ENCODE measurements at regions not wholly inside any gene's neighbourhood (a gene's known extent, or its start where the extent isn't known, plus 50 kb on each side); places are given as distances from the start of the nearest gene placed in this dataset.
A peak's percentile ranks its signal among the peaks of the same experiment; 100 is the strongest.

DNA sequence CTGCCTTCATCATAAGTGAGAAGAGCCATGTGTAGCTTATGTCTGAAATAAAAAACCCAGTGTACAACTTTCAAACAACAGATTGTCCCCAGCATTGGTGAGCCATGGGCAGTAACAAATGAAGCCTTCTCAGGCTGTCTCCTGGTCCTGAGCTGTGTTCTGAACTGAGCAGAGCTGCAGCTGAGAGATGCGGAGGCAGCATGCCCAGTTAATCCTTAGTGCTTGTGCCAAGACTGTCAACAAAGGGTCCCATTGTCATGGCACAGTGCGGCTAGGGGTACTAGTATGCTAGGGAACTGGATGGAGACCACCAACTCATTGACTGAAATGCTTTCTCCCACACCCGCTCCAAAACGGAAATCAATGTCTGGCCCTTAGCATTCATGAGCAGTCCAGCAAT lies 154.3 kb downstream of the RMST start:
- no peak overlapping the region for H3K4me3 Mint-ChIP-seq
- CTCF ChIA-PET: no interaction called here
- no peaks in the 10 kb centered on the region for H3K27me3 ChIP-seq (ENCODE audit: control insufficient read depth in 2 of 2, insufficient read depth in 2 of 2, low read length in 2 of 2)

DNA sequence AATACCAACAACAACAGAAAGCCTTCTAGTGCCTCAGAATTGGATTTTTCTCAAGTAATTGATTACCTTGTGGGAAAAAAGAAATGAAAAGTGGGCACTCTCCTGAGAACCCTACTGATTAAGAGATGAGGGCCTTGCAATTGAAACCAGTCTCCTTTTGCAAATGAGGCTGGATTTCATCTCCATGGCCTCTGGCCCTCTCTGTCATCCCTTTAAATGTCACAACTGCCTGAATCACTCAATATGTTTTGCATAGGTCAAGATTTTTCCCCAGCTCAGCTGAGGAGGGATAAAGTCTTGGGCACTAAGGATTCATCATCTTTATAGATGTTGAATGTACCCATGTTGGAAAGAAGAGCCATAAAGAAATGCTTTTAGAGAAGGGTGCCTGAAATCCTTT lies 166.4 kb downstream of the RMST start:
- H3K9me3 ChIP-seq (ENCODE audit: control insufficient read depth in 2 of 3, low read length in 3 of 3): no peaks in the 10 kb centered on the region
- H3K27me3 ChIP-seq (ENCODE audit: control insufficient read depth in 2 of 2, insufficient read depth in 2 of 2, low read length in 2 of 2): no peaks in the 10 kb centered on the region
- Mint-ChIP-seq H3K9me3 (peaks cover 0 to 13% (median 0%) of the 10 kb centered on the region in 11 donors), H3K27me3 (no peaks in the 10 kb centered on the region), H3K36me3 (no peaks in the 10 kb centered on the region), H3K4me3 (no peak overlapping the region), H3K27ac (peak overlapping the region in 1 of 9 donors; percentile 53), H3K4me1 (no peaks in the 10 kb centered on the region)
- no peak overlapping the region for H3K27ac ChIP-seq (ENCODE audit: low read depth, low read length)
- intact Hi-C loops (cut with micrococcal nuclease): no loop called here
- no peaks in the 10 kb centered on the region for H3K36me3 ChIP-seq (ENCODE audit: control insufficient read depth in 2 of 3, insufficient read depth in 3 of 3, low read length in 3 of 3)
- ChIA-PET POLR2A (no interaction called here), CTCF (no interaction called here)
- ATAC-seq (no peak), DNase-seq (no peak)
- no peaks in the 10 kb centered on the region for H3K4me1 ChIP-seq (ENCODE audit: control insufficient read depth in 2 of 2, insufficient read depth in 2 of 2, low read length in 2 of 2)
- H3K4me3 ChIP-seq (ENCODE audit: low read length): no peak overlapping the region

More for the DNA sequence above, 154.3 kb downstream of the RMST start:
- H3K27ac ChIP-seq (ENCODE audit: low read depth, low read length): no peak overlapping the region
- H3K4me1 ChIP-seq (ENCODE audit: control insufficient read depth in 2 of 2, insufficient read depth in 2 of 2, low read length in 2 of 2): no peaks in the 10 kb centered on the region
- intact Hi-C loops (cut with micrococcal nuclease): no loop called here
- H3K9me3 Mint-ChIP-seq: peaks cover 1 to 19% (median 5%) of the 10 kb centered on the region in 11 donors
- no peaks in the 10 kb centered on the region for H3K36me3 Mint-ChIP-seq
- ATAC-seq (no peak), DNase-seq (no peak)
- no peaks in the 10 kb centered on the region for H3K4me1 Mint-ChIP-seq
- H3K27me3 Mint-ChIP-seq: no peaks in the 10 kb centered on the region
- no peak overlapping the region for H3K27ac Mint-ChIP-seq
- POLR2A ChIA-PET: no interaction called here
- no peaks in the 10 kb centered on the region for H3K36me3 ChIP-seq (ENCODE audit: control insufficient read depth in 2 of 3, insufficient read depth in 3 of 3, low read length in 3 of 3)
- H3K4me3 ChIP-seq (ENCODE audit: low read length): no peak overlapping the region
- H3K9me3 ChIP-seq (ENCODE audit: control insufficient read depth in 2 of 3, low read length in 3 of 3): no peaks in the 10 kb centered on the region

DNA sequence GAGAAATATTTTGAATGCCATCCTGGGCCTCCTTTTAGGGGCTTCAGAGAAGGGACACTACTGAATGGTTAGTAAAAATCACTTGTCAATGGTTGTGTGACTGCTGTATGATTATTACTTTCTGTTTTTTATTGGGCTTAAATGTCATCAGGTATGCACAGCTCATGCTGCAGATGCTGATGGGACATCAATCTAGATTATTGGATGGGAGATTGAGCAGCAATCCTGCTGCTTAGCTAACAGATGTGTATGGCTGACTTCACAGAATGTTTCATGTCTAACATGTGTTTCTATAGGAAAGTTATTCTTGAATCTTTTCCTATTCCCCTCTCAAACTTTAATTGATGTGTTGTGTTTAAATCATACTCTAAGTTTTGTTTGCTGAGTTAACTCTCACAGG lies 166.8 kb downstream of the RMST start:
- no peak overlapping the region for H3K4me3 ChIP-seq (ENCODE audit: low read length)
- H3K4me1 Mint-ChIP-seq: no peaks in the 10 kb centered on the region

DNA sequence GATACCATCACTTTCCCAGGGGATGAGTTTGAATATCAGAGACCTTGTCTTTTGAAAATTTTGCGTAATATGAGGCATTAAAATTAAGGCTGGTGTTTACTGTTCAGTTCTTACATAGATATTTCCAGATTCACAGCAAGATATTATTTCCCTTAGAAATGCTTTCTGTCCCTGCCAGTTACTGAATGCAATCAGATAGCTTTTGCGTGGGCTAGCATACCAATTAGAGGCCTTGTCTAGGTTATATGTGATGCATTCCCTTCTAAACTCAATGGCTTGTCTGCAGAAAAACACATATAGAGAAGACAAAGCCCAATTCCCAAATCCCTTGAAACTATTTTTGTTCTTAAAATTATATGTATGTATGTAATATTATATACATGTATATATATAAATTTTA lies 167.8 kb downstream of the RMST start:
- ChIA-PET CTCF (no interaction called here), POLR2A (no interaction called here)
- peaks cover 0 to 14% (median 0%) of the 10 kb centered on the region in 11 donors for H3K9me3 Mint-ChIP-seq
- H3K27me3 ChIP-seq (ENCODE audit: control insufficient read depth in 2 of 2, insufficient read depth in 2 of 2, low read length in 2 of 2): no peaks in the 10 kb centered on the region
- ATAC-seq (no peak), DNase-seq (no peak)
- no peaks in the 10 kb centered on the region for H3K36me3 Mint-ChIP-seq
- intact Hi-C loops (cut with micrococcal nuclease): no loop called here
- no peaks in the 10 kb centered on the region for H3K9me3 ChIP-seq (ENCODE audit: control insufficient read depth in 2 of 3, low read length in 3 of 3)
- H3K27ac ChIP-seq (ENCODE audit: low read depth, low read length): no peak overlapping the region
- no peak overlapping the region for H3K4me3 Mint-ChIP-seq
- no peaks in the 10 kb centered on the region for H3K4me1 Mint-ChIP-seq
- no peaks in the 10 kb centered on the region for H3K4me1 ChIP-seq (ENCODE audit: control insufficient read depth in 2 of 2, insufficient read depth in 2 of 2, low read length in 2 of 2)
- H3K27ac Mint-ChIP-seq: no peak overlapping the region
- H3K4me3 ChIP-seq (ENCODE audit: low read length): no peak overlapping the region
- H3K36me3 ChIP-seq (ENCODE audit: control insufficient read depth in 2 of 3, insufficient read depth in 3 of 3, low read length in 3 of 3): no peaks in the 10 kb centered on the region
- H3K27me3 Mint-ChIP-seq: no peaks in the 10 kb centered on the region

More for the DNA sequence above, 166.8 kb downstream of the RMST start:
- ChIA-PET POLR2A (no interaction called here), CTCF (no interaction called here)
- Histone ChIP-seq H3K27me3 (ENCODE audit: control insufficient read depth in 2 of 2, insufficient read depth in 2 of 2, low read length in 2 of 2) (no peaks in the 10 kb centered on the region), H3K27ac (ENCODE audit: low read depth, low read length) (no peak overlapping the region), H3K36me3 (ENCODE audit: control insufficient read depth in 2 of 3, insufficient read depth in 3 of 3, low read length in 3 of 3) (no peaks in the 10 kb centered on the region), H3K9me3 (ENCODE audit: control insufficient read depth in 2 of 3, low read length in 3 of 3) (no peaks in the 10 kb centered on the region), H3K4me1 (ENCODE audit: control insufficient read depth in 2 of 2, insufficient read depth in 2 of 2, low read length in 2 of 2) (no peaks in the 10 kb centered on the region)
- Mint-ChIP-seq H3K36me3 (no peaks in the 10 kb centered on the region), H3K4me3 (no peak overlapping the region), H3K27ac (no peak overlapping the region), H3K27me3 (no peaks in the 10 kb centered on the region), H3K9me3 (peaks cover 0 to 14% (median 0%) of the 10 kb centered on the region in 11 donors)
- intact Hi-C loops (cut with micrococcal nuclease): no loop called here
- DNase-seq (no peak), ATAC-seq (no peak)

DNA sequence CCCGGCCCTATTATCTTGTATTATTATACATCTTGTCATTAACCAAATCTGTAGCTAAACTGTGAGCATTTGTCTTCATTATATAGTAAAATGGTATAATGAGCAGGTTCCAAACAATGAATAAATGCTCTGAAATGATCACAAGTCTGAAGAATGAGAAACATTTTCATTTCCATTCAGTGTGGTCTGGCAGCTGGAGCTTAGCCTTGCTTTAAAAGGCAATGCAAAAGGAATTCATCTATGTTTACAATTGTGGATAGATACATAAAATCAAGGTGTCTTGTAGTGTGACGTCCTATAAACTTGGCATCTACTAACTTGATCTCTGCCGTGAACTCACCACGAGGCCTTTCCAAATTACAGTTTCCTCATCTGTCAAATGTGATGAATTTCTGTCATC lies 168.3 kb downstream of the RMST start:
- H3K9me3 Mint-ChIP-seq: peaks cover 0 to 14% (median 0%) of the 10 kb centered on the region in 11 donors
- H3K4me3 Mint-ChIP-seq: no peak overlapping the region
- H3K36me3 Mint-ChIP-seq: no peaks in the 10 kb centered on the region
- H3K4me1 Mint-ChIP-seq: no peaks in the 10 kb centered on the region
- H3K36me3 ChIP-seq (ENCODE audit: control insufficient read depth in 2 of 3, insufficient read depth in 3 of 3, low read length in 3 of 3): no peaks in the 10 kb centered on the region
- H3K27me3 ChIP-seq (ENCODE audit: control insufficient read depth in 2 of 2, insufficient read depth in 2 of 2, low read length in 2 of 2): no peaks in the 10 kb centered on the region
- H3K9me3 ChIP-seq (ENCODE audit: control insufficient read depth in 2 of 3, low read length in 3 of 3): no peaks in the 10 kb centered on the region
- no peak for ATAC-seq
- CTCF ChIA-PET: no interaction called here
- H3K27me3 Mint-ChIP-seq: no peaks in the 10 kb centered on the region
- H3K4me1 ChIP-seq (ENCODE audit: control insufficient read depth in 2 of 2, insufficient read depth in 2 of 2, low read length in 2 of 2): no peaks in the 10 kb centered on the region
- intact Hi-C loops (cut with micrococcal nuclease): no loop called here
- H3K27ac Mint-ChIP-seq: no peak overlapping the region
- H3K4me3 ChIP-seq (ENCODE audit: low read length): no peak overlapping the region
- no peak overlapping the region for H3K27ac ChIP-seq (ENCODE audit: low read depth, low read length)
- DNase-seq: no peak
- POLR2A ChIA-PET: no interaction called here

DNA sequence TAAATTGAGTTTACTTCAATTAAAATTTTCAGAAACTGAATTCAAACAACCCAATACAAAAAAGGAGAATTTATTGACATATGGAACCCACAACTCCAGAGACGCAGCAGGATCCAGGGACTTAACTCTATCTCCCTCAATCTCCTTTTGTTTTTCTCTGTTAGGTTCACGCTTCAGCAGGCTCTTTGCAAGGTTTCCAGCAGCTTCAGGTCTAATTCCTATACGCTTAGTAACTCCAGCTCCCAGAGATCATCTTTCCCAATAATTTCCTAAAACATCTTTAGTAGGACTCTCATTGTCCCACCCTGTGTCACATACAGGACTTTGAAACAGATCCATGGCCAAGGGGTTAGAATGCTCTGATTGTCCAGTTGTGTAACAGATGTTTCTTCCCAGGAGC lies 175.2 kb downstream of the RMST start:
- H3K27ac Mint-ChIP-seq: no peak overlapping the region
- no peaks in the 10 kb centered on the region for H3K36me3 ChIP-seq (ENCODE audit: control insufficient read depth in 2 of 3, insufficient read depth in 3 of 3, low read length in 3 of 3)
- H3K4me3 ChIP-seq (ENCODE audit: low read length): no peak overlapping the region
- H3K27me3 ChIP-seq (ENCODE audit: control insufficient read depth in 2 of 2, insufficient read depth in 2 of 2, low read length in 2 of 2): peaks cover 0 to 3% of the 10 kb centered on the region in 2 donors
- H3K4me1 Mint-ChIP-seq: no peaks in the 10 kb centered on the region
- ChIA-PET CTCF (no interaction called here), POLR2A (no interaction called here)
- no peaks in the 10 kb centered on the region for H3K9me3 ChIP-seq (ENCODE audit: control insufficient read depth in 2 of 3, low read length in 3 of 3)
- intact Hi-C loops (cut with micrococcal nuclease): no loop called here
- peaks cover 0 to 17% (median 4%) of the 10 kb centered on the region in 11 donors for H3K9me3 Mint-ChIP-seq
- no peaks in the 10 kb centered on the region for H3K27me3 Mint-ChIP-seq
- no peak overlapping the region for H3K27ac ChIP-seq (ENCODE audit: low read depth, low read length)
- H3K4me1 ChIP-seq (ENCODE audit: control insufficient read depth in 2 of 2, insufficient read depth in 2 of 2, low read length in 2 of 2): no peaks in the 10 kb centered on the region
- ATAC-seq (no peak), DNase-seq (no peak)
- no peak overlapping the region for H3K4me3 Mint-ChIP-seq
- peaks cover 0 to 4% (median 0%) of the 10 kb centered on the region in 5 donors for H3K36me3 Mint-ChIP-seq

DNA sequence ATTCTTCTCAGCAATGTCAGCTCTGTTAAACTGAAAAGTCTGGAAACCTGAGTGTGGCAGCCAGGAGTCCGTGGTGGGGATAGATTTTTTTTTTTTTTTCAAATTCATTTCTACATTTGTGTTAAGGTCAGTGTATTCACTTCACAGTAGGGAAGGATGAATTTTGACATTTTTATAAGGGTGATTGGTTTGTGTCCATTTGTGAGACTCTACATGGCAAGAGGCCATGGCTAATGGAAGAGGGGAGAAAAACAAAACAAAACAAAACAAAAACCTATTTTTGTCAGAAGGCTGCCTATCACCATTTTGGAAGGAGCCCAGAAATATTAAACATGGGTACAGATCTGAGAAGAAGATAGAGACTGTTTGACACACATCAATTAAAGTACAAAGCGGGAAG lies 176.1 kb downstream of the RMST start:
- intact Hi-C loops (cut with micrococcal nuclease): no loop called here
- H3K4me1 Mint-ChIP-seq: no peaks in the 10 kb centered on the region
- Histone ChIP-seq H3K27me3 (ENCODE audit: control insufficient read depth in 2 of 2, insufficient read depth in 2 of 2, low read length in 2 of 2) (peaks cover 0 to 3% of the 10 kb centered on the region in 2 donors), H3K36me3 (ENCODE audit: control insufficient read depth in 2 of 3, insufficient read depth in 3 of 3, low read length in 3 of 3) (no peaks in the 10 kb centered on the region), H3K27ac (ENCODE audit: low read depth, low read length) (no peak overlapping the region), H3K9me3 (ENCODE audit: control insufficient read depth in 2 of 3, low read length in 3 of 3) (no peaks in the 10 kb centered on the region), H3K4me3 (ENCODE audit: low read length) (no peak overlapping the region), H3K4me1 (ENCODE audit: control insufficient read depth in 2 of 2, insufficient read depth in 2 of 2, low read length in 2 of 2) (no peaks in the 10 kb centered on the region)
- ATAC-seq (no peak), DNase-seq (no peak)
- CTCF ChIA-PET: no interaction called here
- H3K9me3 Mint-ChIP-seq: peaks cover 0 to 12% (median 5%) of the 10 kb centered on the region in 11 donors
- H3K27me3 Mint-ChIP-seq: no peaks in the 10 kb centered on the region
- no peak overlapping the region for H3K27ac Mint-ChIP-seq
- H3K4me3 Mint-ChIP-seq: no peak overlapping the region
- H3K36me3 Mint-ChIP-seq: peaks cover 0 to 4% (median 0%) of the 10 kb centered on the region in 5 donors
- POLR2A ChIA-PET: no interaction called here
